ENCODE measurements at regions not wholly inside any gene's neighbourhood (a gene's known extent, or its start where the extent isn't known, plus 50 kb on each side); places are given as distances from the start of the nearest gene placed in this dataset.
"Not testable (repeated sequence)": the region's sequence is repeated elsewhere in the genome, so short reads cannot be mapped to it uniquely, and the experiment has no call there.

DNA sequence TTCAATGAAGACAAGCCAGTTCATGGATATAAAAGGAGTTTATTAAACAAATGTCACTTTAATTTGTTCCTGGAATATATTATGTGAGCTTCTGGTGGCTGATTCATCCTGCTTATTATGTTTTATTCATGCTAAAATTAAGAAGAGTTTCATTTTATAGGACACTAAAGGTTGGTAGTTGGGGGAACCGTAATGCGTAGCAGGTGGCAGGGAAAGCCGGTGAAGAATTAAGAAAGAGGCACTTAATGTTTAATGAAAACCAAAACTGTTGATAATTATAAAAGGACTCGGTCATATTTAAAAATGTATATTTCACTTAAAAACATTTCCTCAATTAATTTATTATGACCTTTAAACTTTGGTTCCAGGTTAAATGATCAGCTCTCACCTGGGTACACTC lies 94.3 kb downstream of the XKR3 start:
- no CpG with 5 or more reads among the region's 4 CpGs for WGBS (ENCODE audit: insufficient coverage)
- not testable (repeated sequence) for H3K27me3 ChIP-seq (ENCODE audit: control insufficient read depth, insufficient read depth, low read length); H3K27ac ChIP-seq (ENCODE audit: low read length); DNase-seq; H3K9me3 ChIP-seq (replicated peaks; ENCODE audit: control insufficient read depth, low read depth, low read length); H3K4me1 ChIP-seq (ENCODE audit: control insufficient read depth, insufficient read depth, low read length); H3K4me3 ChIP-seq (ENCODE audit: low read length); H3K36me3 ChIP-seq (ENCODE audit: control insufficient read depth, insufficient read depth, low read length)

GRCh38 chr22:16727491-16727890 lies 97.7 kb downstream of the XKR3 start:
- not testable (repeated sequence) for H3K9me3 ChIP-seq (replicated peaks; ENCODE audit: control insufficient read depth, low read depth, low read length); H3K4me1 ChIP-seq (ENCODE audit: control insufficient read depth, insufficient read depth, low read length); DNase-seq; H3K4me3 ChIP-seq (ENCODE audit: low read length); H3K36me3 ChIP-seq (ENCODE audit: control insufficient read depth, insufficient read depth, low read length); H3K27ac ChIP-seq (ENCODE audit: low read length); H3K27me3 ChIP-seq (ENCODE audit: control insufficient read depth, insufficient read depth, low read length)
- 0% methylated on average over 1 of the region's 1 CpG for WGBS (ENCODE audit: insufficient coverage)

- no CpG with 5 or more reads among the region's 4 CpGs for WGBS (ENCODE audit: insufficient coverage)
- H3K27ac ChIP-seq (ENCODE audit: low read length); H3K4me1 ChIP-seq (ENCODE audit: control insufficient read depth, insufficient read depth, low read length); H3K27me3 ChIP-seq (ENCODE audit: control insufficient read depth, insufficient read depth, low read length); H3K9me3 ChIP-seq (replicated peaks; ENCODE audit: control insufficient read depth, low read depth, low read length); H3K4me3 ChIP-seq (ENCODE audit: low read length); H3K36me3 ChIP-seq (ENCODE audit: control insufficient read depth, insufficient read depth, low read length); DNase-seq: not testable (repeated sequence)
Observed at GRCh38 chr22:16723241-16723640, 102.0 kb downstream of the XKR3 start.

DNA sequence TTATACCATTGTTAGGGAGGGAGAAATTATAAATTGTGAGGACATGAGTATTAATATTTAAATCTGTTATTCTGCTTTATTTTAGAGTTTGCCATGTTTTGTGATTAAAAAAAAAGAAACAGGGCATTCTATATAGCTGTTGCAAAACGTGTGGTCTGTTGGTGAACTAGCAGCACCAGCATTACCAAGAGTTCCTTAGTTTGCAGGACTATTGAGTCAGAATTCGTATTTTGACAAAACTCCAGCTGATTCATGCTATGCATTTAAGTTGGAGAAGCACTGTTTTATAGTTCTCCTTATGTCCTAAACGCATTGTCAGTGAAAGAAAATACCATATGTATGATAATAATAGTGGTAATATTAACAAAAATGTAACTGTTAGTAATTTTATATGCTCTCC lies 102.6 kb downstream of the XKR3 start:
- not testable (repeated sequence) for H3K27ac ChIP-seq (ENCODE audit: low read length); DNase-seq; H3K4me3 ChIP-seq (ENCODE audit: low read length); H3K36me3 ChIP-seq (ENCODE audit: control insufficient read depth, insufficient read depth, low read length); H3K9me3 ChIP-seq (replicated peaks; ENCODE audit: control insufficient read depth, low read depth, low read length); H3K27me3 ChIP-seq (ENCODE audit: control insufficient read depth, insufficient read depth, low read length); H3K4me1 ChIP-seq (ENCODE audit: control insufficient read depth, insufficient read depth, low read length)
- 9% methylated on average over 1 of the region's 3 CpGs for WGBS (ENCODE audit: insufficient coverage)

DNA sequence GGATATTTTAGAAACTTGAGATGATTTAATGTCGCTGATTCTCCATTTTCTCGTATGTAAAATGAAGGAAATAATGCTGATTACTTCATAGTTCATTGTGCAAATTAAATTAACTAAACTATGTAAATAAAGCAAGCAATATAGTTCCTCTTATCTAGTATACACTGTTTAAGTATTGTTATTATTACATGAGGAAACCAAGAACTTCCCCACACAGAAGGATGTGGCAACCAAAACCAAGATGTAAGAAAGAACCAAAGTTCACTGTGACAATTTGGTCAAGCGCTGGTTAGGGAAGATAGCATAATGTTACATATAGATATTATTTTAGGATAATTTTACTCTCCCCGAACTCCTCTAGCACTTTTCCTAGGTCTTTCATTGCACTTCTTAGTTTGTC lies 103.2 kb downstream of the XKR3 start:
- no peak overlapping the region for H3K4me3 ChIP-seq (ENCODE audit: low read length)
- WGBS (ENCODE audit: insufficient coverage), result no CpG with 5 or more reads among the region's 4 CpGs
- H3K27ac ChIP-seq (ENCODE audit: low read length), result no peak overlapping the region
- H3K9me3 ChIP-seq (replicated peaks; ENCODE audit: control insufficient read depth, low read depth, low read length), result no peaks in the 10 kb centered on the region
- H3K27me3 ChIP-seq (ENCODE audit: control insufficient read depth, insufficient read depth, low read length), result peaks cover 2% of the 10 kb centered on the region
- DNase-seq, result peak; percentile 1
- H3K4me1 ChIP-seq (ENCODE audit: control insufficient read depth, insufficient read depth, low read length), result no peaks in the 10 kb centered on the region
- no peaks in the 10 kb centered on the region for H3K36me3 ChIP-seq (ENCODE audit: control insufficient read depth, insufficient read depth, low read length)

DNA sequence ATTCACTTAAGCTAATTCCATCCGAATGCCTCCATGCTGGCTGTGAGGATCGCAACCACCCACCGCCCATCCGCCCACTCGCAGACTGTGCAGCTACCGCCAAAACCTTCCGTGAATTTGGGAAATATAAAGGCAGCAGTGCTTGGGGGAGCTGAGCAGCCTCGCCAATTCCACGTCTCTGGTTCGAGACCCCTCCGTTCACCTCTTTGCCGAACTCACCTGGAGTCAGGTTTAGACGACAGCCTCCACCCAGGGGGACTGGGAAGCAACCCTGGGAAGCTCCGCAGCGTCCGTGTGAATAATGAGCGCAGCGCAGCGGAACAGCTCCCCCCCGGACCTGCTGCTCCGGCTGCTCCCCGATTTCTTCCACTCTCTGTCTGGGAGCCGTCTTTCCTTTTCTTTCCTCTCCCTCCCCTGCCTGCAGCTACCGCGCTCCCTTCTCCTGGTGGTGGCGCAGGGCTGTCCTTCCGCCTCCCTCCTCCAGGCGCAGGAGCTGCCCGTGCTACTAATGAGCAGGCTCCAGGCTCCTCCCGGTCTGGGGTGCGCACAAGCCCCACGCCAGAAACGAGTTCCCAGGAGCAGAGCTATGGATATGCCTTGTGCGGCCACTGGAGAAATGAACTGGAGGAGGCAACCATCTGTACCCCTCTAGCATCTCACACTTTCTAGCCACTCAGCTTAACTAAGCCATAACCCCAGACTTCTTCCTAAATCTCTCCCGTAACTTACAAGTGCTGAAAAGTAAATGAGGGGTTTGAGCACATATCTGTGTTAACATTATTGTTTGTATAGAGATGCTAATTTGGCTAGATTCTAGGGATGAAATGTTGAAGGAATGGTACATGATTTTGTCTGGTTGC lies 107.3 kb downstream of the XKR3 start:
- DNase-seq, result no peak
- 16% methylated on average over 22 of the region's 35 CpGs for WGBS (ENCODE audit: insufficient coverage)

DNA sequence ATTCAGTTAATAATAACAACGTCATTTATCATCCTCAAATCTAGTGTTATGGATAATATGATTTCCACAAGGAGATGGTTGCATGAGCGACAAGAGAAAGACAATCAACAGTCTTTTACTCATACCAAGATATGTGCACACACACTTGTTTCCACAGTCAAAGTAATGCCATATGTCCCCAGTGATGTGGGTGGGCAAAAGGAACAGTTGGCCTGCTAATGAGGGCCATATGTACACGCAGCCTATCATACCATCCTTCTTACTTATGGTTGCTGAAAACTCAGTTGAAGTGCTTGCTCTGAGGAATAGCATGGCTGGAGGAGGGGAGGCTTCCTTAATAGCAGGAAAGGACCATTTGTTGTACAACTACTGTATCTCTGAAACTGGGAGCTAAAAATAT lies 110.6 kb downstream of the XKR3 start:
- not testable (repeated sequence) for H3K27ac ChIP-seq (ENCODE audit: low read length); H3K4me1 ChIP-seq (ENCODE audit: control insufficient read depth, insufficient read depth, low read length); DNase-seq; H3K27me3 ChIP-seq (ENCODE audit: control insufficient read depth, insufficient read depth, low read length); H3K4me3 ChIP-seq (ENCODE audit: low read length); H3K9me3 ChIP-seq (replicated peaks; ENCODE audit: control insufficient read depth, low read depth, low read length); H3K36me3 ChIP-seq (ENCODE audit: control insufficient read depth, insufficient read depth, low read length)
- WGBS (ENCODE audit: insufficient coverage), result no CpG with 5 or more reads among the region's 3 CpGs

More for the DNA sequence above, 107.3 kb downstream of the XKR3 start:
- Histone ChIP-seq H3K4me3 (ENCODE audit: low read length) (no peak overlapping the region), H3K27ac (ENCODE audit: low read length) (no peak overlapping the region), H3K27me3 (ENCODE audit: control insufficient read depth, insufficient read depth, low read length) (peaks cover 2% of the 10 kb centered on the region), H3K4me1 (ENCODE audit: control insufficient read depth, insufficient read depth, low read length) (no peaks in the 10 kb centered on the region), H3K9me3 (replicated peaks; ENCODE audit: control insufficient read depth, low read depth, low read length) (no peaks in the 10 kb centered on the region), H3K36me3 (ENCODE audit: control insufficient read depth, insufficient read depth, low read length) (no peaks in the 10 kb centered on the region)

GRCh38 chr22:16702318-16702870 lies 109.8 kb upstream of the CCT8L2 start:
- H3K36me3 ChIP-seq (ENCODE audit: control insufficient read depth, insufficient read depth, low read length); H3K4me3 ChIP-seq (ENCODE audit: low read length); H3K27me3 ChIP-seq (ENCODE audit: control insufficient read depth, insufficient read depth, low read length); H3K9me3 ChIP-seq (replicated peaks; ENCODE audit: control insufficient read depth, low read depth, low read length); DNase-seq; H3K4me1 ChIP-seq (ENCODE audit: control insufficient read depth, insufficient read depth, low read length); H3K27ac ChIP-seq (ENCODE audit: low read length): not testable (repeated sequence)
- 44% methylated on average over 1 of the region's 2 CpGs for WGBS (ENCODE audit: insufficient coverage)

DNA sequence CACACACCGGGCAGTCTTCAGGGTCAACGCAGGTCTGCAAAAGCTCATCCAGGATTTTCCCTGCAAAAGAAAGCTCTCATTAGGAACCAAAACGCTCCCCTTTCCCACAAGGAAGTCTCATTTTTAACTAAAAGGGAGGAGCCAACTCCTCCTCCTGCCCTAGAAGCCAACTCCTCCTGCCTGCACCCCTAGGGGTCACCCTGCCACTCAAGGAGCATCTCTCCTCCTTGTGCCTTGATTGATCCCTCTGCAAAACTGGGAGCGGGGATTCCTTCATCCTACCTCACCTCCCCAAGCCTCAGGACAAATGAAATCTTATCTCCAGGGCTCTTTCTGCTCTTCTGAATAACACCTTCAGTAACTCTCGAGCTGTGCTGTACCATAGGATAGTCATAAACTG lies 107.8 kb upstream of the CCT8L2 start:
- WGBS (ENCODE audit: insufficient coverage), result 64% methylated on average over 4 of the region's 5 CpGs
- not testable (repeated sequence) for H3K4me1 ChIP-seq (ENCODE audit: control insufficient read depth, insufficient read depth, low read length); H3K27me3 ChIP-seq (ENCODE audit: control insufficient read depth, insufficient read depth, low read length); H3K9me3 ChIP-seq (replicated peaks; ENCODE audit: control insufficient read depth, low read depth, low read length); H3K36me3 ChIP-seq (ENCODE audit: control insufficient read depth, insufficient read depth, low read length); DNase-seq; H3K27ac ChIP-seq (ENCODE audit: low read length); H3K4me3 ChIP-seq (ENCODE audit: low read length)

DNA sequence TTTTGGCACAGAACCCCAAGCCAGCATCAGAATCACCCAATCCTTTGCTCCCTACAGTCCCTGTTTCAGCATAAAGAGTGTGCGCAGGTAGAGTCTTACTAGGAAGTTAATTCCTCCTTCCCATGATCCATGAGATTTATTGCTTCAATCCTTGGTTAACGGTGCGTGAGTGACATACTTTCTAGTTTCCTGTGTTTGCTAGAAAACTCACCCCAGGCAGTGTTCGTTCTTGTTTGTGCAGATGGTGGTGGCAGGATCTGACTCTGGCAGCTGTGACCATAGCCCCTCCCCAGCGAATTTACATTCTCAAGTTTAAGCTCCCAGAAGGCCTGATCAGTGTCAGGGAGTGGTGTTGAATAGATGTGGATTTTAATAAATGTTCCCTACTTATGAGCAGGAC lies 106.7 kb upstream of the CCT8L2 start:
- WGBS (ENCODE audit: insufficient coverage), result no CpG with 5 or more reads among the region's 5 CpGs
- Histone ChIP-seq H3K27me3 (ENCODE audit: control insufficient read depth, insufficient read depth, low read length) (no peaks in the 10 kb centered on the region), H3K4me1 (ENCODE audit: control insufficient read depth, insufficient read depth, low read length) (no peaks in the 10 kb centered on the region), H3K27ac (ENCODE audit: low read length) (no peak overlapping the region), H3K36me3 (ENCODE audit: control insufficient read depth, insufficient read depth, low read length) (no peaks in the 10 kb centered on the region), H3K9me3 (replicated peaks; ENCODE audit: control insufficient read depth, low read depth, low read length) (peaks cover 7% of the 10 kb centered on the region), H3K4me3 (ENCODE audit: low read length) (no peak overlapping the region)
- no peak for DNase-seq

Data from muscle of leg (tissue), 3 donors.